HepG2 (cell line): ENCODE measurements at regions not wholly inside any gene's neighbourhood (a gene's known extent, or its start where the extent isn't known, plus 50 kb on each side); places are given as distances from the start of the nearest gene placed in this dataset.

Experiments used
- ATAC-seq: fragments of 200-7000 bp; cut with Tn5 transposase; 3 replicates; pipeline ENCODE4 v1.9.1; 2020; ENCODE audit warnings: mild to moderate bottlenecking, moderate library complexity
- BruUV-seq: library from RNA; stranded (reverse); fragments of 400-500 nt; replicated peaks from 2 replicates; lab custom pipeline; 2021; lab: Mats Ljungman, UMichigan
- CTCF ChIA-PET: fragments of 300-600 bp; formaldehyde crosslinking; extraction: SDS; loops from one replicate; lab custom pipeline; 2021; ENCODE audit warnings: low total read pairs, inconsistent platforms, low intra/inter-chr PET ratio; lab: Yijun Ruan, JAX
- POLR2A ChIA-PET: fragments of 350-600 bp; sonication (Branson Sonifier 250); formaldehyde crosslinking; loops from one replicate; lab custom pipeline; 2020; ENCODE audit warnings: antibody characterized with exemption, inconsistent platforms; lab: Yijun Ruan, JAX
- DNase-seq: peaks from one replicate; pipeline ENCODE4 v3.0.0-alpha.2; 2015; ENCODE audit warnings: low spot score
- FAIRE-seq: peaks from 3 replicates; lab custom pipeline; 2011; peaks lifted over from hg19 to GRCh38; lab: Jason Lieb, UNC
- H2AFZ ChIP-seq: one replicate; pipeline ENCODE4 v1.6.1; 2011; ENCODE audit warnings: low read length, inconsistent platforms
- H3K27ac ChIP-seq: fragments of 300-600 bp; 3 replicates; pipeline ENCODE4 v1.8.0; 2011; ENCODE audit warnings: mixed run types, mild to moderate bottlenecking, mixed read lengths, low read length, inconsistent platforms; ENCODE audit not compliant: insufficient read depth; ENCODE audit errors: extremely low read length
- H3K27me3 ChIP-seq, 2 experiments: fragments of 200-600 bp in 1 of 2; 2 replicates in 1 of 2; 3 replicates in 1 of 2; pipeline versions ENCODE4 v1.6.0 to v1.8.0; 2011; ENCODE audit warnings: low read length in 2 of 2, mild to moderate bottlenecking in 2 of 2, moderate library complexity in 2 of 2, inconsistent platforms in 1 of 2; ENCODE audit not compliant: insufficient read depth in 2 of 2, control insufficient read depth in 1 of 2
- H3K36me3 ChIP-seq, 2 experiments: fragments of 200-600 bp in 1 of 2; replicated peaks in 1 of 2; 2 replicates in 1 of 2; 3 replicates in 1 of 2; pipeline versions ENCODE4 v1.5.1 to v1.8.0; 2011; ENCODE audit warnings: low read length in 2 of 2, inconsistent platforms in 1 of 2; ENCODE audit not compliant: insufficient read depth in 2 of 2, control insufficient read depth in 1 of 2
- H3K4me1 ChIP-seq: 2 replicates; pipeline ENCODE4 v1.5.1; 2012; ENCODE audit warnings: low read length, inconsistent platforms; ENCODE audit not compliant: insufficient read depth
- H3K4me2 ChIP-seq: 2 replicates; pipeline ENCODE4 v1.6.0; 2011; ENCODE audit warnings: low read depth, low read length, inconsistent platforms
- H3K4me3 ChIP-seq, 3 experiments: fragments of 200-600 bp in 1 of 3; sonication (generic), shearing (Covaris generic) in 1 of 3; replicated peaks in 1 of 3; 2 replicates each; pipeline ENCODE4 v1.5.1; 2011 to 2016; ENCODE audit warnings: low read length in 3 of 3, inconsistent platforms in 2 of 3, low read depth in 2 of 3, mild to moderate bottlenecking in 2 of 3, control low read depth in 1 of 3, mixed read lengths in 1 of 3; ENCODE audit not compliant: insufficient read depth in 1 of 3
- H3K79me2 ChIP-seq: one replicate; pipeline ENCODE4 v1.6.1; 2011; ENCODE audit warnings: low read length, inconsistent platforms; ENCODE audit not compliant: insufficient read depth
- H3K9ac ChIP-seq: 2 replicates; pipeline ENCODE4 v1.6.0; 2011; ENCODE audit warnings: mild to moderate bottlenecking, low read depth, low read length, inconsistent platforms; ENCODE audit not compliant: insufficient read depth
- H3K9me3 ChIP-seq: 2 replicates; pipeline ENCODE4 v1.5.1; 2012; ENCODE audit warnings: mild to moderate bottlenecking, low read length
- H4K20me1 ChIP-seq: 2 replicates; pipeline ENCODE4 v1.6.0; 2011; ENCODE audit warnings: inconsistent platforms, mild to moderate bottlenecking, low read length, moderate library complexity; ENCODE audit not compliant: insufficient read depth
- PAX8 ChIP-seq: sonication (generic); formaldehyde crosslinking; IDR thresholded peaks from 2 replicates; pipeline ENCODE4 v1.8.0; 2022; ENCODE audit warnings: mild to moderate bottlenecking, missing genetic modification reagents, borderline replicate concordance
- ZFP90 ChIP-seq: sonication (generic); formaldehyde crosslinking; IDR thresholded peaks from 2 replicates; pipeline ENCODE4 v1.8.0; 2022; ENCODE audit warnings: missing genetic modification reagents, mild to moderate bottlenecking, inconsistent platforms, borderline replicate concordance
- ZNF350 ChIP-seq: sonication (generic); formaldehyde crosslinking; IDR thresholded peaks from 2 replicates; pipeline ENCODE4 v1.4.0; 2020; ENCODE audit warnings: mild to moderate bottlenecking, low read depth, missing genetic modification reagents, borderline replicate concordance
- ZNF772 ChIP-seq: sonication (generic); formaldehyde crosslinking; IDR thresholded peaks from 2 replicates; pipeline ENCODE4 v1.5.0; 2020; ENCODE audit warnings: mild to moderate bottlenecking, missing genetic modification reagents
- whole genome bisulfite sequencing: methylation state at CpG from one replicate; pipeline ENCODE4 v1.1.6; 2017; ENCODE audit warnings: low lambda C conversion rate; 5-methylcytosine and 5-hydroxymethylcytosine counted together
- in situ Hi-C: cut with HindIII; loops from 2 replicates; pipeline ENCODE4 v1.10.0; 2017; ENCODE audit warnings: low pct_unique_long_range_greater_than_20kb; ENCODE audit not compliant: extremely low pct_ligation_motif_present
- intact Hi-C: fragments of 100-400 bp; cut with micrococcal nuclease; formaldehyde crosslinking; loops from one replicate; pipeline ENCODE4 v1.10.0; 2022; ENCODE audit not compliant: unreplicated experiment
- TF ChIP-seq, protein P1 (sequence below): sonication (generic); formaldehyde crosslinking; conservative IDR thresholded peaks from 2 replicates; pipeline ENCODE4 v1.4.0; 2020; ENCODE audit warnings: missing genetic modification reagents
- TF ChIP-seq, protein P2 (sequence below): sonication (generic); formaldehyde crosslinking; IDR thresholded peaks from 2 replicates; pipeline ENCODE4 v1.4.0; 2020; ENCODE audit warnings: missing genetic modification reagents
- TF ChIP-seq, protein P3 (sequence below): sonication (generic); formaldehyde crosslinking; IDR thresholded peaks from 2 replicates; pipeline ENCODE4 v1.4.0; 2020; ENCODE audit warnings: mild to moderate bottlenecking, missing genetic modification reagents

DNA sequence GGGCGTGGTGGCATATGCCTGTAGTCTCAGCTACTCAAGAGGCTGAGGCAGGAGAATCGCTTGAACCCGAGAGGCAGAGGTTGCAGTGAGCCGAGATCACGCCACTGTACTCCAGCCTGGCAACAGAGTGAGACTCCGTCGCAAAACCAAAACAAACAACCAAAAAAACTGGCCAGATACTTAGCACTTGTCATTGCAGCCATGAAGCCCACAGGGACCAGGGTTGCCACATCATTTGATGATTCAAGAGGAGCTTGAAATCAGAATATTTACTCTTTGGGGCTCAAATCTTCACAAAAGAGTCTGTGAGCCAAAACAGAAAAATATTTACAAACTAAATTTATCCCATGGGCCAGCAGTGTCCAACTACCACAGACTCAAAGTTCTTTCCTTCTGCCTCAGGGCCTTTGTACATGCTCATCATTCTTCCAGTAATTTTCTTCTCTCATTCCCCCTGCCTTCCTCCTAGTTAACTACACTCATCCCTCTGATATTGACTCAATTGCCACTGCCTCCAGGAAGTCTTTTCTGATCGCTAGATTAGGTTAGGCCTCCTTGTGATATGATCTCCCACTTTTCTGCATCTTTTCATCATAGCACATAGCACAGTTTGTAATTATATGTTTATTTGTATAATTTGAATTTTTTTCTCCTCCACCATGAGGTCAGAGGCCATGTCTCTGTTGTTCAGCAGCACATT, 130.8 kb upstream of the PLEKHG7 start:
- Histone ChIP-seq H3K27ac (no peak overlapping the region), H3K4me1 (peaks cover 12% of the 10 kb centered on the region), H4K20me1 (no peaks in the 10 kb centered on the region), H3K36me3 (no peaks in the 10 kb centered on the region), H3K9me3 (no peaks in the 10 kb centered on the region), H3K27me3 (no peaks in the 10 kb centered on the region), H3K4me2 (no peak overlapping the region), H2AFZ (no peak overlapping the region), H3K9ac (no peak overlapping the region), H3K4me3 (no peak overlapping the region), H3K79me2 (no peaks in the 10 kb centered on the region)
- POLR2A ChIA-PET: no interaction called here
- DNase-seq (no peak), ATAC-seq (no peak), FAIRE-seq (no peak)
- in situ Hi-C loops (loop anchor here (10.0 kb wide), 1 partner anchor 757 kb away; no protein-coding TSS in a partner anchor), intact Hi-C loops (loop anchor here (2.0 to 5.0 kb wide), 4 partner anchors 79 to 993 kb away; no protein-coding TSS in a partner anchor)
- BruUV-seq: no TSS peak
- CTCF ChIA-PET: no interaction called here
- 39% methylated on average over 8 of the region's 8 CpGs for WGBS
- TF ChIP-seq ZNF772 (no peak), ZNF350 (CRISPR knock-in tag) (no peak), ZFP90 (no peak), PAX8 (no peak)
- TF ChIP-seq, protein P1, sequence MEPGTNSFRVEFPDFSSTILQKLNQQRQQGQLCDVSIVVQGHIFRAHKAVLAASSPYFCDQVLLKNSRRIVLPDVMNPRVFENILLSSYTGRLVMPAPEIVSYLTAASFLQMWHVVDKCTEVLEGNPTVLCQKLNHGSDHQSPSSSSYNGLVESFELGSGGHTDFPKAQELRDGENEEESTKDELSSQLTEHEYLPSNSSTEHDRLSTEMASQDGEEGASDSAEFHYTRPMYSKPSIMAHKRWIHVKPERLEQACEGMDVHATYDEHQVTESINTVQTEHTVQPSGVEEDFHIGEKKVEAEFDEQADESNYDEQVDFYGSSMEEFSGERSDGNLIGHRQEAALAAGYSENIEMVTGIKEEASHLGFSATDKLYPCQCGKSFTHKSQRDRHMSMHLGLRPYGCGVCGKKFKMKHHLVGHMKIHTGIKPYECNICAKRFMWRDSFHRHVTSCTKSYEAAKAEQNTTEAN: no peak
- TF ChIP-seq, protein P2, sequence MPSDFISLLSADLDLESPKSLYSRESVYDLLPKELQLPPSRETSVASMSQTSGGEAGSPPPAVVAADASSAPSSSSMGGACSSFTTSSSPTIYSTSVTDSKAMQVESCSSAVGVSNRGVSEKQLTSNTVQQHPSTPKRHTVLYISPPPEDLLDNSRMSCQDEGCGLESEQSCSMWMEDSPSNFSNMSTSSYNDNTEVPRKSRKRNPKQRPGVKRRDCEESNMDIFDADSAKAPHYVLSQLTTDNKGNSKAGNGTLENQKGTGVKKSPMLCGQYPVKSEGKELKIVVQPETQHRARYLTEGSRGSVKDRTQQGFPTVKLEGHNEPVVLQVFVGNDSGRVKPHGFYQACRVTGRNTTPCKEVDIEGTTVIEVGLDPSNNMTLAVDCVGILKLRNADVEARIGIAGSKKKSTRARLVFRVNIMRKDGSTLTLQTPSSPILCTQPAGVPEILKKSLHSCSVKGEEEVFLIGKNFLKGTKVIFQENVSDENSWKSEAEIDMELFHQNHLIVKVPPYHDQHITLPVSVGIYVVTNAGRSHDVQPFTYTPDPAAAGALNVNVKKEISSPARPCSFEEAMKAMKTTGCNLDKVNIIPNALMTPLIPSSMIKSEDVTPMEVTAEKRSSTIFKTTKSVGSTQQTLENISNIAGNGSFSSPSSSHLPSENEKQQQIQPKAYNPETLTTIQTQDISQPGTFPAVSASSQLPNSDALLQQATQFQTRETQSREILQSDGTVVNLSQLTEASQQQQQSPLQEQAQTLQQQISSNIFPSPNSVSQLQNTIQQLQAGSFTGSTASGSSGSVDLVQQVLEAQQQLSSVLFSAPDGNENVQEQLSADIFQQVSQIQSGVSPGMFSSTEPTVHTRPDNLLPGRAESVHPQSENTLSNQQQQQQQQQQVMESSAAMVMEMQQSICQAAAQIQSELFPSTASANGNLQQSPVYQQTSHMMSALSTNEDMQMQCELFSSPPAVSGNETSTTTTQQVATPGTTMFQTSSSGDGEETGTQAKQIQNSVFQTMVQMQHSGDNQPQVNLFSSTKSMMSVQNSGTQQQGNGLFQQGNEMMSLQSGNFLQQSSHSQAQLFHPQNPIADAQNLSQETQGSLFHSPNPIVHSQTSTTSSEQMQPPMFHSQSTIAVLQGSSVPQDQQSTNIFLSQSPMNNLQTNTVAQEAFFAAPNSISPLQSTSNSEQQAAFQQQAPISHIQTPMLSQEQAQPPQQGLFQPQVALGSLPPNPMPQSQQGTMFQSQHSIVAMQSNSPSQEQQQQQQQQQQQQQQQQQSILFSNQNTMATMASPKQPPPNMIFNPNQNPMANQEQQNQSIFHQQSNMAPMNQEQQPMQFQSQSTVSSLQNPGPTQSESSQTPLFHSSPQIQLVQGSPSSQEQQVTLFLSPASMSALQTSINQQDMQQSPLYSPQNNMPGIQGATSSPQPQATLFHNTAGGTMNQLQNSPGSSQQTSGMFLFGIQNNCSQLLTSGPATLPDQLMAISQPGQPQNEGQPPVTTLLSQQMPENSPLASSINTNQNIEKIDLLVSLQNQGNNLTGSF: no peak
- TF ChIP-seq, protein P3, sequence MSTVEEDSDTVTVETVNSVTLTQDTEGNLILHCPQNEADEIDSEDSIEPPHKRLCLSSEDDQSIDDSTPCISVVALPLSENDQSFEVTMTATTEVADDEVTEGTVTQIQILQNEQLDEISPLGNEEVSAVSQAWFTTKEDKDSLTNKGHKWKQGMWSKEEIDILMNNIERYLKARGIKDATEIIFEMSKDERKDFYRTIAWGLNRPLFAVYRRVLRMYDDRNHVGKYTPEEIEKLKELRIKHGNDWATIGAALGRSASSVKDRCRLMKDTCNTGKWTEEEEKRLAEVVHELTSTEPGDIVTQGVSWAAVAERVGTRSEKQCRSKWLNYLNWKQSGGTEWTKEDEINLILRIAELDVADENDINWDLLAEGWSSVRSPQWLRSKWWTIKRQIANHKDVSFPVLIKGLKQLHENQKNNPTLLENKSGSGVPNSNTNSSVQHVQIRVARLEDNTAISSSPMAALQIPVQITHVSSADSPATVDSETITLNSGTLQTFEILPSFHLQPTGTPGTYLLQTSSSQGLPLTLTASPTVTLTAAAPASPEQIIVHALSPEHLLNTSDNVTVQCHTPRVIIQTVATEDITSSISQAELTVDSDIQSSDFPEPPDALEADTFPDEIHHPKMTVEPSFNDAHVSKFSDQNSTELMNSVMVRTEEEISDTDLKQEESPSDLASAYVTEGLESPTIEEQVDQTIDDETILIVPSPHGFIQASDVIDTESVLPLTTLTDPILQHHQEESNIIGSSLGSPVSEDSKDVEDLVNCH (CRISPR knock-in tag): no peak
